ENCODE measurements at regions not wholly inside any gene's neighbourhood (a gene's known extent, or its start where the extent isn't known, plus 50 kb on each side); places are given as distances from the start of the nearest gene placed in this dataset.
"Not testable (repeated sequence)": the region's sequence is repeated elsewhere in the genome, so short reads cannot be mapped to it uniquely, and the experiment has no call there.

GRCh38 chr12:73589220-73589619, 948.4 kb upstream of the ATXN7L3B start:
- no peak for DNase-seq

- DNase-seq, result no peak
Measured at GRCh38 chr12:73598626-73599025, 939.0 kb upstream of the ATXN7L3B start.

GRCh38 chr12:73599268-73599667, 938.4 kb upstream of the ATXN7L3B start:
- DNase-seq, result no peak

- not testable (repeated sequence) for DNase-seq
Measured at GRCh38 chr12:73605925-73606324, 931.7 kb upstream of the ATXN7L3B start.

GRCh38 chr12:73612551-73612950, 925.1 kb upstream of the ATXN7L3B start:
- no peak for DNase-seq

- DNase-seq, result no peak
Measured at GRCh38 chr12:73623421-73623820, 914.2 kb upstream of the ATXN7L3B start.

- DNase-seq, result no peak
Measured at GRCh38 chr12:73625226-73625625, 912.4 kb upstream of the ATXN7L3B start.

- no peak for DNase-seq
Measured at GRCh38 chr12:73629171-73629570, 908.5 kb upstream of the ATXN7L3B start.

GRCh38 chr12:73629893-73630831, 907.5 kb upstream of the ATXN7L3B start:
- no peak for DNase-seq

- DNase-seq, result no peak
Measured at GRCh38 chr12:73632191-73632590, 905.4 kb upstream of the ATXN7L3B start.

- DNase-seq, result no peak
Measured at GRCh38 chr12:73632661-73633060, 905.0 kb upstream of the ATXN7L3B start.

GRCh38 chr12:73639397-73639796, 898.2 kb upstream of the ATXN7L3B start:
- not testable (repeated sequence) for DNase-seq

GRCh38 chr12:73656375-73656774, 881.3 kb upstream of the ATXN7L3B start:
- no peak for DNase-seq

GRCh38 chr12:73659802-73660201, 877.8 kb upstream of the ATXN7L3B start:
- DNase-seq, result no peak

GRCh38 chr12:73665193-73665592, 872.4 kb upstream of the ATXN7L3B start:
- DNase-seq, result no peak

GRCh38 chr12:73671550-73671949, 866.1 kb upstream of the ATXN7L3B start:
- DNase-seq, result not testable (repeated sequence)

- DNase-seq, result no peak
Measured at GRCh38 chr12:73677520-73678291, 859.9 kb upstream of the ATXN7L3B start.

GRCh38 chr12:73678335-73678734, 859.3 kb upstream of the ATXN7L3B start:
- no peak for DNase-seq

GRCh38 chr12:73699318-73699717, 838.3 kb upstream of the ATXN7L3B start:
- no peak for DNase-seq

GRCh38 chr12:73714655-73715054, 823.0 kb upstream of the ATXN7L3B start:
- DNase-seq, result no peak

- not testable (repeated sequence) for DNase-seq
Measured at GRCh38 chr12:73716143-73716542, 821.5 kb upstream of the ATXN7L3B start.

- no peak for DNase-seq
Measured at GRCh38 chr12:73719223-73719622, 818.4 kb upstream of the ATXN7L3B start.

- no peak for DNase-seq
Measured at GRCh38 chr12:73726881-73727280, 810.8 kb upstream of the ATXN7L3B start.

GRCh38 chr12:73731658-73732057, 806.0 kb upstream of the ATXN7L3B start:
- no peak for DNase-seq
